Stimulated activated naive CD8-positive, alpha-beta T cell treated with anti-CD3 and anti-CD28 coated beads, Interleukin-15, Interleukin-2, amounts not matched to agents 100 ng/mL and 50 ng/mL, for 24 hours (primary cell): ENCODE measurements at regions not wholly inside any gene's neighbourhood (a gene's known extent, or its start where the extent isn't known, plus 50 kb on each side); places are given as distances from the start of the nearest gene placed in this dataset.

ENCODE experiments used
- H3K27ac Mint-ChIP-seq: one replicate; pipeline ENCODE4 v1.8.0; 2021; ENCODE audit warnings: mild to moderate bottlenecking, mixed read lengths
- H3K27me3 Mint-ChIP-seq: one replicate; pipeline ENCODE4 v1.8.0; 2021; ENCODE audit warnings: mixed read lengths
- H3K36me3 Mint-ChIP-seq: one replicate; pipeline ENCODE4 v1.8.0; 2021; ENCODE audit warnings: low read depth, mixed read lengths
- H3K4me1 Mint-ChIP-seq: one replicate; pipeline ENCODE4 v1.8.0; 2021; ENCODE audit warnings: low read depth, mixed read lengths
- H3K4me3 Mint-ChIP-seq: one replicate; pipeline ENCODE4 v1.8.0; 2021; ENCODE audit warnings: mild to moderate bottlenecking, mixed read lengths
- H3K9me3 Mint-ChIP-seq: one replicate; pipeline ENCODE4 v1.8.0; 2021; ENCODE audit warnings: mixed read lengths

- H3K27me3 Mint-ChIP-seq, result no peaks in the 10 kb centered on the region
- H3K4me1 Mint-ChIP-seq, result no peaks in the 10 kb centered on the region
- H3K27ac Mint-ChIP-seq, result no peak overlapping the region
- H3K4me3 Mint-ChIP-seq, result no peak overlapping the region
- no peaks in the 10 kb centered on the region for H3K36me3 Mint-ChIP-seq
- H3K9me3 Mint-ChIP-seq, result peaks cover 12% of the 10 kb centered on the region
Measured at GRCh38 chr9:74284581-74285450, 212.3 kb upstream of the RORB start.

GRCh38 chr9:74293479-74293878 is 203.7 kb upstream of the RORB start:
- no peaks in the 10 kb centered on the region for H3K4me1 Mint-ChIP-seq
- H3K27me3 Mint-ChIP-seq, result no peaks in the 10 kb centered on the region
- H3K9me3 Mint-ChIP-seq, result no peaks in the 10 kb centered on the region
- no peak overlapping the region for H3K27ac Mint-ChIP-seq
- no peaks in the 10 kb centered on the region for H3K36me3 Mint-ChIP-seq
- no peak overlapping the region for H3K4me3 Mint-ChIP-seq

GRCh38 chr9:74303945-74304344 is 193.2 kb upstream of the RORB start:
- no peak overlapping the region for H3K27ac Mint-ChIP-seq
- H3K4me3 Mint-ChIP-seq, result no peak overlapping the region
- no peaks in the 10 kb centered on the region for H3K36me3 Mint-ChIP-seq

GRCh38 chr9:74304598-74304997 is 192.5 kb upstream of the RORB start:
- Mint-ChIP-seq H3K27me3 (no peaks in the 10 kb centered on the region), H3K36me3 (no peaks in the 10 kb centered on the region), H3K4me3 (no peak overlapping the region), H3K9me3 (peaks cover 14% of the 10 kb centered on the region), H3K4me1 (no peaks in the 10 kb centered on the region), H3K27ac (no peak overlapping the region)

More at GRCh38 chr9:74303945-74304344, 193.2 kb upstream of the RORB start:
- H3K4me1 Mint-ChIP-seq, result no peaks in the 10 kb centered on the region
- H3K27me3 Mint-ChIP-seq, result no peaks in the 10 kb centered on the region
- H3K9me3 Mint-ChIP-seq, result peaks cover 10% of the 10 kb centered on the region

- H3K27me3 Mint-ChIP-seq, result no peaks in the 10 kb centered on the region
- no peaks in the 10 kb centered on the region for H3K36me3 Mint-ChIP-seq
- H3K27ac Mint-ChIP-seq, result no peak overlapping the region
- no peaks in the 10 kb centered on the region for H3K4me1 Mint-ChIP-seq
- no peak overlapping the region for H3K4me3 Mint-ChIP-seq
- peaks cover 21% of the 10 kb centered on the region for H3K9me3 Mint-ChIP-seq
Measured at GRCh38 chr9:74309654-74310053, 187.5 kb upstream of the RORB start.

GRCh38 chr9:74317235-74317634 is 179.9 kb upstream of the RORB start:
- Mint-ChIP-seq H3K27ac (no peak overlapping the region), H3K4me3 (no peak overlapping the region), H3K27me3 (no peaks in the 10 kb centered on the region), H3K36me3 (no peaks in the 10 kb centered on the region), H3K9me3 (peaks cover 16% of the 10 kb centered on the region), H3K4me1 (no peaks in the 10 kb centered on the region)

- H3K4me3 Mint-ChIP-seq, result no peak overlapping the region
- no peaks in the 10 kb centered on the region for H3K36me3 Mint-ChIP-seq
- peaks cover 18% of the 10 kb centered on the region for H3K9me3 Mint-ChIP-seq
- H3K27me3 Mint-ChIP-seq, result no peaks in the 10 kb centered on the region
- H3K27ac Mint-ChIP-seq, result no peak overlapping the region
- no peaks in the 10 kb centered on the region for H3K4me1 Mint-ChIP-seq
Measured at GRCh38 chr9:74321396-74321795, 175.7 kb upstream of the RORB start.

GRCh38 chr9:74322661-74323314 is 174.3 kb upstream of the RORB start:
- no peaks in the 10 kb centered on the region for H3K4me1 Mint-ChIP-seq
- peaks cover 18% of the 10 kb centered on the region for H3K9me3 Mint-ChIP-seq
- H3K27ac Mint-ChIP-seq, result no peak overlapping the region
- no peaks in the 10 kb centered on the region for H3K27me3 Mint-ChIP-seq
- no peak overlapping the region for H3K4me3 Mint-ChIP-seq
- no peaks in the 10 kb centered on the region for H3K36me3 Mint-ChIP-seq

GRCh38 chr9:74330487-74331214 is 166.5 kb upstream of the RORB start:
- Mint-ChIP-seq H3K4me3 (no peak overlapping the region), H3K36me3 (no peaks in the 10 kb centered on the region), H3K9me3 (no peaks in the 10 kb centered on the region), H3K27me3 (no peaks in the 10 kb centered on the region), H3K4me1 (peaks cover 4% of the 10 kb centered on the region), H3K27ac (no peak overlapping the region)

GRCh38 chr9:74331607-74332006 is 165.5 kb upstream of the RORB start:
- H3K4me3 Mint-ChIP-seq, result no peak overlapping the region
- H3K27ac Mint-ChIP-seq, result no peak overlapping the region
- H3K9me3 Mint-ChIP-seq, result peaks cover 4% of the 10 kb centered on the region
- H3K27me3 Mint-ChIP-seq, result no peaks in the 10 kb centered on the region
- H3K36me3 Mint-ChIP-seq, result no peaks in the 10 kb centered on the region
- peaks cover 4% of the 10 kb centered on the region for H3K4me1 Mint-ChIP-seq

GRCh38 chr9:74333384-74334032 is 163.6 kb upstream of the RORB start:
- peaks cover 8% of the 10 kb centered on the region for H3K9me3 Mint-ChIP-seq
- H3K4me1 Mint-ChIP-seq, result peaks cover 4% of the 10 kb centered on the region
- no peak overlapping the region for H3K27ac Mint-ChIP-seq
- H3K36me3 Mint-ChIP-seq, result no peaks in the 10 kb centered on the region
- no peak overlapping the region for H3K4me3 Mint-ChIP-seq
- H3K27me3 Mint-ChIP-seq, result no peaks in the 10 kb centered on the region

- Mint-ChIP-seq H3K4me3 (no peak overlapping the region), H3K9me3 (peaks cover 8% of the 10 kb centered on the region), H3K27ac (no peak overlapping the region), H3K27me3 (no peaks in the 10 kb centered on the region), H3K4me1 (peaks cover 4% of the 10 kb centered on the region), H3K36me3 (no peaks in the 10 kb centered on the region)
Measured at GRCh38 chr9:74334271-74334670, 162.9 kb upstream of the RORB start.

- H3K9me3 Mint-ChIP-seq, result peaks cover 12% of the 10 kb centered on the region
- H3K36me3 Mint-ChIP-seq, result no peaks in the 10 kb centered on the region
- no peaks in the 10 kb centered on the region for H3K27me3 Mint-ChIP-seq
- H3K27ac Mint-ChIP-seq, result no peak overlapping the region
- H3K4me3 Mint-ChIP-seq, result no peak overlapping the region
- peaks cover 4% of the 10 kb centered on the region for H3K4me1 Mint-ChIP-seq
Measured at GRCh38 chr9:74336161-74336560, 161.0 kb upstream of the RORB start.

GRCh38 chr9:74348777-74349176 is 148.4 kb upstream of the RORB start:
- no peaks in the 10 kb centered on the region for H3K9me3 Mint-ChIP-seq
- no peaks in the 10 kb centered on the region for H3K36me3 Mint-ChIP-seq
- H3K27ac Mint-ChIP-seq, result no peak overlapping the region
- no peaks in the 10 kb centered on the region for H3K4me1 Mint-ChIP-seq
- no peaks in the 10 kb centered on the region for H3K27me3 Mint-ChIP-seq
- no peak overlapping the region for H3K4me3 Mint-ChIP-seq

GRCh38 chr9:74355107-74355506 is 142.0 kb upstream of the RORB start:
- H3K9me3 Mint-ChIP-seq, result no peaks in the 10 kb centered on the region
- H3K27ac Mint-ChIP-seq, result no peak overlapping the region
- no peaks in the 10 kb centered on the region for H3K27me3 Mint-ChIP-seq
- no peaks in the 10 kb centered on the region for H3K36me3 Mint-ChIP-seq
- H3K4me3 Mint-ChIP-seq, result no peak overlapping the region
- H3K4me1 Mint-ChIP-seq, result no peaks in the 10 kb centered on the region
